Breast epithelium (tissue), 4 donors: ENCODE measurements at regions not wholly inside any gene's neighbourhood (a gene's known extent, or its start where the extent isn't known, plus 50 kb on each side); places are given as distances from the start of the nearest gene placed in this dataset.

Experiments used
- DNase-seq, 2 donors: peaks; one replicate each; pipeline ENCODE4 v3.0.0-alpha.2; 2019; ENCODE audit warnings: low spot score in 2 of 2
- H3K27ac ChIP-seq, 2 donors: fragments of 200-600 bp; sonication (generic) in 1 of 2; one replicate each; pipeline ENCODE4 v1.5.1; 2016 to 2019; ENCODE audit warnings: mild to moderate bottlenecking in 1 of 2
- H3K27me3 ChIP-seq, 2 donors: fragments of 200-600 bp; sonication (generic) in 1 of 2; one replicate each; pipeline versions ENCODE4 v1.5.1 to v1.6.0; 2017 to 2019; ENCODE audit warnings: control low read depth in 1 of 2, mild to moderate bottlenecking in 1 of 2
- H3K36me3 ChIP-seq: fragments of 200-600 bp; one replicate; pipeline ENCODE4 v1.5.1; 2019
- H3K4me1 ChIP-seq, 2 donors: fragments of 200-600 bp; sonication (generic); one replicate each; pipeline ENCODE4 v1.5.1; 2016 to 2019; ENCODE audit warnings: control low read depth in 1 of 2
- H3K4me3 ChIP-seq, 3 donors: fragments of 200-600 bp; sonication (generic); 1 replicate in 2 of 3; 2 replicates in 1 of 3; pipeline ENCODE4 v1.5.1; 2016 to 2019; ENCODE audit warnings: mild to moderate bottlenecking in 3 of 3, moderate library complexity in 2 of 3
- H3K9me3 ChIP-seq, 2 donors: fragments of 200-600 bp; sonication (generic) in 1 of 2; one replicate each; pipeline ENCODE4 v1.5.1; 2016 to 2019; ENCODE audit warnings: control low read depth in 1 of 2
- POLR2A ChIP-seq: fragments of 450-650 bp; IDR thresholded peaks from one replicate; pipeline ENCODE4 v1.6.1; 2016; ENCODE audit warnings: antibody characterized with exemption, mild to moderate bottlenecking, moderate library complexity
- POLR2AphosphoS5 ChIP-seq, 3 donors: sonication (generic); formaldehyde crosslinking; IDR thresholded peaks; one replicate each; pipeline ENCODE4 v1.6.1; 2017; ENCODE audit warnings: antibody characterized with exemption in 3 of 3
- intact Hi-C: fragments of 100-400 bp; cut with DNase I; formaldehyde crosslinking; loops from one replicate; pipeline ENCODE4 v1.15.1; 2023; ENCODE audit warnings: low total_unique reads
- TF ChIP-seq, protein P1 (sequence below), 3 donors: fragments of 450-650 bp; IDR thresholded peaks; one replicate each; pipeline ENCODE4 v1.5.1; 2016 to 2017; ENCODE audit warnings: antibody characterized with exemption in 3 of 3, mild to moderate bottlenecking in 3 of 3, moderate library complexity in 3 of 3

DNA sequence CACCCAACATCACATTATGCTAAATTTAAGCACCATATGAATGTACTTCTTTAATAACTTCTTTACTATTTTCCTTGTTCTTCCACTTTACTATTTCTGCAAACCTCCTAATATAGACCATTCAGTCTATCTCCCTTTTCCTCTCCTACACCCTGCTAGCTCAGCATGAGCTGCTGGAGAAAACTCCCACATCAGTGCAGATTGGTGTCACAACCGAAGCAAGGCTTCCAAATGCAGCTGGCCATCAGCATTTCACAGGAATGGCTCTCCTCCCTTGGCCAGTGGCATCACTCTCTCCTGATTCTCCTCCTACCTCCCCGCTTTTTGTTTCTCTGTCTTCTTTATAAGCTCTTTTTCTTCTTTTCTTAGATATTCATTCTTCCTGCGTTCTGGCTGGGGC lies 118.7 kb upstream of the ZC3H12C start:
- H3K9me3 ChIP-seq, result no peaks in the 10 kb centered on the region
- TF ChIP-seq, protein P1, sequence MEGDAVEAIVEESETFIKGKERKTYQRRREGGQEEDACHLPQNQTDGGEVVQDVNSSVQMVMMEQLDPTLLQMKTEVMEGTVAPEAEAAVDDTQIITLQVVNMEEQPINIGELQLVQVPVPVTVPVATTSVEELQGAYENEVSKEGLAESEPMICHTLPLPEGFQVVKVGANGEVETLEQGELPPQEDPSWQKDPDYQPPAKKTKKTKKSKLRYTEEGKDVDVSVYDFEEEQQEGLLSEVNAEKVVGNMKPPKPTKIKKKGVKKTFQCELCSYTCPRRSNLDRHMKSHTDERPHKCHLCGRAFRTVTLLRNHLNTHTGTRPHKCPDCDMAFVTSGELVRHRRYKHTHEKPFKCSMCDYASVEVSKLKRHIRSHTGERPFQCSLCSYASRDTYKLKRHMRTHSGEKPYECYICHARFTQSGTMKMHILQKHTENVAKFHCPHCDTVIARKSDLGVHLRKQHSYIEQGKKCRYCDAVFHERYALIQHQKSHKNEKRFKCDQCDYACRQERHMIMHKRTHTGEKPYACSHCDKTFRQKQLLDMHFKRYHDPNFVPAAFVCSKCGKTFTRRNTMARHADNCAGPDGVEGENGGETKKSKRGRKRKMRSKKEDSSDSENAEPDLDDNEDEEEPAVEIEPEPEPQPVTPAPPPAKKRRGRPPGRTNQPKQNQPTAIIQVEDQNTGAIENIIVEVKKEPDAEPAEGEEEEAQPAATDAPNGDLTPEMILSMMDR (IDR thresholded peaks at IDR 0.05), result no peak
- no peak for TF ChIP-seq POLR2AphosphoS5 (IDR thresholded peaks at IDR 0.05)
- no peak for TF ChIP-seq POLR2A
- intact Hi-C loops, result no loop called here
- H3K27me3 ChIP-seq, result no peaks in the 10 kb centered on the region
- no peak for DNase-seq
- H3K4me3 ChIP-seq, result no peak overlapping the region
- no peaks in the 10 kb centered on the region for H3K36me3 ChIP-seq
- no peaks in the 10 kb centered on the region for H3K4me1 ChIP-seq
- no peak overlapping the region for H3K27ac ChIP-seq

DNA sequence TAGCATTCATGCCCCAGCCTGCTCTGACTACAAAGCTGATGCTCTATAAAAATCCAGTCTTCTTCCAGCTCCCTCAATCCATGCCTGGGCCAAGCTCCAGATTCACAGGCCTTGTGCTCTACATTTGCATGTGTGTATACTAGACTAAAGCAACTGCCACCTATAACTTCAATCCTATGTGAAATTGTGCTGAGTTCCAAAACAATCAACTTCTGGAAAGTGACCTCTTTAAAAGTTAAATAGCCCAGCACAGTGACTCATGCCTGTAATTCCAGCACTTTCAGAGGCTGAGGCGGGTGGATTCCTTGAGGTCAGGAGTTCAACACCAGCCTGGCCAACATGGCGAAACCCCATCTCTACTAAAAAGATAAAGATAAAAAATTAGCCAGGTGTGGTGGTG lies 114.3 kb upstream of the ZC3H12C start:
- intact Hi-C loops, result no loop called here
- no peak overlapping the region for H3K4me3 ChIP-seq
- TF ChIP-seq POLR2AphosphoS5 (IDR thresholded peaks at IDR 0.05) (no peak), POLR2A (no peak)
- TF ChIP-seq, protein P1 (IDR thresholded peaks at IDR 0.05), result no peak
- H3K27me3 ChIP-seq, result no peaks in the 10 kb centered on the region
- H3K27ac ChIP-seq, result no peak overlapping the region
- H3K4me1 ChIP-seq, result no peaks in the 10 kb centered on the region
- H3K36me3 ChIP-seq, result no peaks in the 10 kb centered on the region
- no peak for DNase-seq
- no peaks in the 10 kb centered on the region for H3K9me3 ChIP-seq

DNA sequence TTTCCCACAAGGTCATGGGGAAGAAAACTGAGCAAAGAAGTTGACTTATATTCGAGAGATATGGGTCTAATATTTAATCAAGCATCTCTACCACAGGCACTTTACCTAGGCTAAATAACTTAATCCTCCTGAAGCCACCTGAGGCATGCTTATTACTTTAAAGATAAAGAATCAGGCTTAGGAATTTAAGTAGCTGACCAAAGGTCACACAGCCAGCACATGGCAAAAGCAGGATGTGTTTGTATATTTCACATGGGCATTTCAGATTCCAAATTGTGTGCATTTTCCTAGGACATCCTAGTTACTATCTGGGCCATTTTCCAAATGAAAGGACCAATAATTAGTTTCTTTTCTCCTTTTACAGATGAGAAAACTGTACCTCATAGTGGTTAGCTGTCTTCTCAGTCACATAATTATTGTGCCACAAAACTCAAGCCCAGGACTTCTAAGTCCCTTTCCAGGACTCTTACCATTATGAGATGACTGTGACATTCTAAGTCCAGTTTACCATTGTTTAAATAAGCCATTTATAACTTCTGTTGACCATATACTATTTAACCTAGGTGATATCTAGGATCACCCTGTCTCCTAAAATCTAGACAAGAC lies 112.1 kb upstream of the ZC3H12C start:
- intact Hi-C loops, result no loop called here
- H3K27ac ChIP-seq, result no peak overlapping the region
- no peak for DNase-seq
- H3K27me3 ChIP-seq, result no peaks in the 10 kb centered on the region
- no peaks in the 10 kb centered on the region for H3K9me3 ChIP-seq
- no peak overlapping the region for H3K4me3 ChIP-seq
- TF ChIP-seq POLR2A, result no peak
- no peak for TF ChIP-seq POLR2AphosphoS5 (IDR thresholded peaks at IDR 0.05)
- TF ChIP-seq, protein P1 (IDR thresholded peaks at IDR 0.05), result no peak
- H3K36me3 ChIP-seq, result no peaks in the 10 kb centered on the region
- no peaks in the 10 kb centered on the region for H3K4me1 ChIP-seq

DNA sequence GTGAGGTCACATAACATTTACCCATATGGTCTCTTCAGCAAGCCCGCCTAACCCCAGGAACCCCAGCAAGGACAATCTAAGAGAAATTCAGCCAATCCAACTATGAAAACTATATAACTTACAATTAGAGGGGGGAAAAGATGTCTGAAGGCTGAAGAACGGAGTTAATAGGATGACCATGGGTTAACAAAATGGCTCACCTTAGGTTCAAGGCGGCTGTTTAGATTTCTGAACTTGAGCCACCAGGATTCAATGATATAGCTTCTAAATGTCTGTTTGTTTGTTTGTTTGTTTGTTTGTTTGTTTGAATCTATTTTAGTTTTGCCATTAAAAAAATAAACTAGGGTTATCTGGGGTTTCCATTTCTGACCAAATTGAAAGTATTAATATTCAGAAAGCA lies 109.8 kb upstream of the ZC3H12C start:
- Histone ChIP-seq H3K27ac (no peak overlapping the region), H3K4me3 (no peak overlapping the region), H3K36me3 (no peaks in the 10 kb centered on the region), H3K4me1 (no peaks in the 10 kb centered on the region), H3K27me3 (no peaks in the 10 kb centered on the region), H3K9me3 (no peaks in the 10 kb centered on the region)
- intact Hi-C loops, result no loop called here
- DNase-seq, result no peak
- no peak for TF ChIP-seq POLR2AphosphoS5 (IDR thresholded peaks at IDR 0.05)
- TF ChIP-seq, protein P1 (IDR thresholded peaks at IDR 0.05), result no peak
- TF ChIP-seq POLR2A, result no peak

- H3K36me3 ChIP-seq, result no peaks in the 10 kb centered on the region
- H3K4me1 ChIP-seq, result no peaks in the 10 kb centered on the region
- no peaks in the 10 kb centered on the region for H3K27me3 ChIP-seq
- H3K4me3 ChIP-seq, result no peak overlapping the region
- TF ChIP-seq, protein P1 (IDR thresholded peaks at IDR 0.05), result no peak
- no peak for TF ChIP-seq POLR2A
- no peak for TF ChIP-seq POLR2AphosphoS5 (IDR thresholded peaks at IDR 0.05)
- H3K27ac ChIP-seq, result no peak overlapping the region
- intact Hi-C loops, result no loop called here
- no peaks in the 10 kb centered on the region for H3K9me3 ChIP-seq
- DNase-seq, result no peak
These were observed 108.4 kb upstream of the ZC3H12C start for GRCh38 chr11:109984634-109985289.
